GM10248 (cell line): ENCODE measurements at regions not wholly inside any gene's neighbourhood (a gene's known extent, or its start where the extent isn't known, plus 50 kb on each side); places are given as distances from the start of the nearest gene placed in this dataset.

Source experiments
- CTCF ChIA-PET: fragments of 300-600 bp; sonication (Branson Sonifier 250); formaldehyde crosslinking; extraction: SDS; loops from one replicate; lab custom pipeline; 2021; ENCODE audit warnings: antibody characterized with exemption; lab: Yijun Ruan, JAX
- POLR2A ChIA-PET: fragments of 350-650 bp; sonication (Branson Sonifier 250); formaldehyde crosslinking; extraction: SDS; loops from one replicate; lab custom pipeline; 2020; ENCODE audit warnings: antibody characterized with exemption; lab: Yijun Ruan, JAX
- DNase-seq: peaks from one replicate; pipeline ENCODE4 v3.0.0; 2012; ENCODE audit errors: extremely low spot score
- CTCF ChIP-seq: IDR thresholded peaks from 2 replicates; pipeline ENCODE4 v1.5.1; 2012; ENCODE audit warnings: mild to moderate bottlenecking, low read depth; ENCODE audit errors: extremely low read depth, missing control alignments, control extremely low read depth

GRCh38 chr16:65336160-65336559, 214.3 kb upstream of the CDH11 start:
- TF ChIP-seq CTCF, result no peak
- CTCF ChIA-PET, result interaction anchor here (1.2 kb wide), 1 partner anchor 9 kb away, joined by 5 read pairs; no protein-coding TSS in a partner anchor
- DNase-seq, result no peak
- POLR2A ChIA-PET, result no interaction called here

- CTCF ChIA-PET, result no interaction called here
- no peak for TF ChIP-seq CTCF
- DNase-seq, result no peak
- POLR2A ChIA-PET, result no interaction called here
Measured at GRCh38 chr16:65334081-65334480, 212.2 kb upstream of the CDH11 start.

- no peak for DNase-seq
- CTCF ChIA-PET, result no interaction called here
Measured at GRCh38 chr16:65333283-65333682, 211.4 kb upstream of the CDH11 start.

GRCh38 chr16:65327346-65327745, 205.5 kb upstream of the CDH11 start:
- TF ChIP-seq CTCF, result no peak
- no peak for DNase-seq
- POLR2A ChIA-PET, result no interaction called here
- CTCF ChIA-PET, result interaction anchor here (1.8 kb wide), 1 partner anchor 9 kb away, joined by 5 read pairs; no protein-coding TSS in a partner anchor

More at GRCh38 chr16:65333283-65333682, 211.4 kb upstream of the CDH11 start:
- TF ChIP-seq CTCF, result no peak
- POLR2A ChIA-PET, result no interaction called here

- no peak for TF ChIP-seq CTCF
- POLR2A ChIA-PET, result no interaction called here
- CTCF ChIA-PET, result no interaction called here
- DNase-seq, result no peak
Measured at GRCh38 chr16:65323655-65324237, 201.9 kb upstream of the CDH11 start.

- no peak for DNase-seq
- no peak for TF ChIP-seq CTCF
- CTCF ChIA-PET, result no interaction called here
- POLR2A ChIA-PET, result no interaction called here
Measured at GRCh38 chr16:65319621-65320231, 197.9 kb upstream of the CDH11 start.
